Stimulated activated CD8-positive, alpha-beta memory T cell treated with anti-CD3 and anti-CD28 coated beads, Interleukin-2, amount 100 ng/mL, for 1 hour (primary cell): ENCODE measurements at regions not wholly inside any gene's neighbourhood (a gene's known extent, or its start where the extent isn't known, plus 50 kb on each side); places are given as distances from the start of the nearest gene placed in this dataset.

Experiments used
- DNase-seq, 2 donors: peaks; one replicate each; pipeline ENCODE4 v3.0.0-alpha.2; 2020; ENCODE audit warnings: low read depth in 2 of 2

DNA sequence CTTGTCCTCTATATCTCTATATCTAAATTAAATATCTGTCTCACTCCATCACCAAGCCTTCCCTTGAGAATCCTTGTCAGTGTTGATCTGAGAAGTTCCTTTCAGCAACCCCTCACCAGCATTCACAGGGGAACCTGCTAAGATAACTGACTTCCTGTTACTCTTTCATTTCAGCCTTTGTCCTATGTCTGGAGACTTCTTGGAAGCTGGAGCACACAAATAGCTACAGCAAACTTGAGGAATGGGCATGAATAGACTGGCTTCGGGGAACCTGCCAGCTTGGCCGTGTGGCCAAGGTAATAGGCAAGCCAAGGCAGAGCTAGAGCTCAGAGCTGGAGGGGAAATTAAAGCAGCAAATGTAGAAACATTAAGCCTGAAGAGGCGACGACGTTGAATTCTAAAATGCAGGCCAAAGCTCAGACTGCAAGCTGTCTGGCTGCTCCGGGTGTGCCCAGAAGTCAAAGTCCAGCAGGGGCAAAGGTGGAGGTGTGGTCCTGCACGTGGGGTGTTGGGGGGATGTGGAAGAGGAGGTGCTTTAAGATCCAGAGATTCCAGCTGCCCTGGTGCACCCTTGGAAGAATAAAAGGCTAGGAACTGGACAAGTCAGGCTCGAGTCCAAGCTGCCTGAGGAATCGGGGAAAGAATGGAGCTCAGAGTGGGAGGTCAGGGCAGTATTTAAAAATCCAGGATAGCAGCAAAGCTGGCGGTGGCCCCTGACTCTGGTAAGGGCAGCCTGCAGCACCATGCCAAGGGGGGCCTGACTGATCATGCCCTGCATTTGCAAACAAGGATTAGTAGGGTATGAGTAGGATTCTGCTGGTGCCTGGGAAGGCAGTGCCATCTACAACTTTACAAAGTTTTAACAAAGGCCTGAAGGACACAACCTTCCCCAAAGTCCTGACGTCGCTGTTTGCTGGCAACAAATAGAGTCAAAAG, 185.0 kb upstream of the SGK1 start:
- DNase-seq = no peak

DNA sequence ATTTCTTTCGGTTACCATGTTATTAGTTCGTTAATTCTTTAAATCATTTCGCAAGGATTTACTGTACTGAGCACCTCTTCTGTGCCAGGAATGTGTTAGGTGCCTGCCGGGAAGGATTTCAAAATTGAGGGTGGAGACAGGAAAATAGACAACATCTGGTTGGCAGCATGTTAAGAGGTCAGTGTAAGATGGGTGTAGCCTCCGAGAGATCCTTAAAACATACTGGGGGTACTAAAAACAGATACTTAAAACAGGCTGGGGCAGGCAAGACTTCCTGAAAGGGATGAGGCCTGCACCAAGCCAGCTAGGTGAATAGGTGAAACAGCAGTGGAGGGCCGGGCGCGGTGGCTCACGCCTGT, 178.0 kb upstream of the SGK1 start:
- DNase-seq = no peak

DNA sequence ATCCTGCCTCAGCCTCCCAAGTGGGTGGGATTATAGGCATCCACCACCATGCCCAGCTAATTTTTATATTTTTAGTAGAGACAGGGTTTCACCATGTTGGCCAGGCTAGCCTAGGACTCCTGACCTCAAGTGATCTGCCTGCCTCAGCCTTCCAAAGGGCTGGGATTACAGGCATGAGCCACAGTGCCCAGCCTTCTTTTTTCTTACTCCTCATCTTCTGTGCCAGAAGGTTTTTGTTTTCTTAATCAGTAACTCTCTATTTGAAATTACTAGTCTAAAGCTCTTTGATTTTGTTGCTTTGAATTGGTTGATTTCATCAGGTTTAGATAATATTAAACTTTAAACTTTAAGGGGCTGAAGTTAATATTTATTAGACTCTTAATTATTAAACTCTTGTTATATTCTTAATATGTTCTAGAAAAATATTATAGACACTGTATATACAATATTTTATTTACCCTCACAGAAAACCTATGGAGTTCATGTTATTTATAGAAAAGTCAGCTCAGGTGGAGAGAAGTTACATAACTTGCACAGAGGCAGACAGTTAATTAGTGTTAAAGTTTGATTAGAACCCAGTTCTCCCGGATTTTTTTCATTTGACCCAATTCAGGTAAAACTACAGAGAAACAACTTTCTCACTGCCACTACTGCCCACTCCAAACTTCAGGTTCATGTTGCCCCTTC, 177.4 kb upstream of the SGK1 start:
- no peak for DNase-seq

DNA sequence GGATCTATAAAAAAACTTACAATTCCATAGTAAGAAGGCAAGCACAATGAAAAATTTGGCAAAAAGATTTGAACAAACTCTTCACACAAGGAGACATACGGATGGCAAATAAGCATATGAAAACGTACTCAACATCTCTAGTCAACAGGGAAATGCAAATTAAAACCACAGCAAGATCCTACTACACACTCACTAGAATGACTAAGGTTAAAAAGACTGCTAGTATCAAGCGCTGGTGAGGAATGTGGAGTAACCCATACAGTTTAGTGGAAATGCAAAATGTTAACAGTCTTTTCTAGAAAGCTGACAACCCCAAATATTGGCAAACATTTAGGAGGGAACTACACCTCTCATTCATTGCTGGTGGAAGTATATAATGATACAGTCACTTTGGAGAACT, 175.9 kb upstream of the SGK1 start:
- no peak for DNase-seq

DNA sequence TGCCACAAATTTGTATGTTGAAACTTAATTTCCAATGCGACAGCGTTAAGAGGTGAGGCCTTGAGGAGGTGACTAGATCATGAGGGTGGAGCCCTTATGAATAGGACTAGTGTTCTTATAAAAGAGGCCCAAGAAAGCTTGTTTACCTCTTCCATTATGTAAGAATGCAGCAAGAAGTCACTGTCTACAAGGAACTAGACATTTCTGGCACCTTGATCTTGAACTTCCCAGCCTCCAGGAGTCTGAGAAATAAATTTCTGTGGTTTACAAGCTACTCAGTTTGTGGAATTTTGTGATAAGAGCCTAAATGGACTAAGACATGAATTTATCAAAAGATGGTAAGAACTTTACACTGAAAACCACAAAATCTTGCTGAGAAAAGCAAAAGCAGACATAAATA, 173.6 kb upstream of the SGK1 start:
- no peak for DNase-seq

DNA sequence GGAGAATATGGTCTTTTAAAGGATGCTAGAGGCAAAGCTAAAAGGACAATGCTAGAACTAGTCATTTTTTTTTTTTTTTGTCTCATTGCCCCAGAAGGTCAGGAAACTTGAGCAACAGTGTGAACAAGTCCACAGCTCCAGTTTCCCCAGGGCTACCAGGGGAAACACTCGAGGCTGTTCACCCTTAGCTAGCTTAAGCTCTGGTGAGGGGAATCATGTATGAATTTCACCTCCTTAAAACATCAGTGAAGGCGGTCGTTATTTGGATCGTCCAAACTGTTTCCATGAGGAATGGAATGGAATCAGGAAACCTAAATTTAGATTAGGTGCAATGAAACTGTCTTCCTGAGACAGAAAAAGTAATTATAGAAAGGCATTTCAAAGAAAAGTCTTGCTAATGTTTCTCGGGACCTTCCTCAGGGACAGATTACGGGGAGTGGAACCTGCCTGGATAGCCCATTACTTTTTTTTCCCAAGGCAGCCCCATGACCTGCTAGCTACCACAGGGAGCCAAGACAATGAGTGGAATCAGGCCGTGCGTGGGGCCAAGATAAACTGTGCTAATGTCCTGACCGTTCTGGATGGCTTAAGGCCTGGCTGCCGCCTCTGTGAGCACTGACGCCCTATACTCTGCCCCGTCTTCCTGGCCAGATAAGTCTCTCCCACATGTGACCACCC, 164.8 kb upstream of the SGK1 start:
- DNase-seq = no peak

DNA sequence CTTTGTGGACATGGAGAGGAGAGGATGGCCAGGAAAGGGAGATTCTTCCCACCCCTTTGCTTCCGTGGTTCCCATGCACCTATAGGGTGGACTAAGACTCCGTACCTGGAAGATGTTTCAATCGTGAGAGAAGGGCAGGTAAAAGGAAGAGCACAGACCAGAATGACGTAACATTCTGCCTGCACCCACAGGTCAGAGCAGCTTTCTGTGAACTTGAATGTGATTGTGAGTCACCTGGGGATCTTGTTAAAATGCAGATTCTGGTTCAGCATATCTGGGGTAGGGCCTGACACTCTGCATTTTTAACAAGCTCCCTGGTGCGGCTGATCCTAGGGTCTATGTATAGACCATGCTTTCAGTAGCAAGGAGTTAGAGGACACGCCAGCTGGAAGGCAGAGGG, 164.1 kb upstream of the SGK1 start:
- DNase-seq = no peak

DNA sequence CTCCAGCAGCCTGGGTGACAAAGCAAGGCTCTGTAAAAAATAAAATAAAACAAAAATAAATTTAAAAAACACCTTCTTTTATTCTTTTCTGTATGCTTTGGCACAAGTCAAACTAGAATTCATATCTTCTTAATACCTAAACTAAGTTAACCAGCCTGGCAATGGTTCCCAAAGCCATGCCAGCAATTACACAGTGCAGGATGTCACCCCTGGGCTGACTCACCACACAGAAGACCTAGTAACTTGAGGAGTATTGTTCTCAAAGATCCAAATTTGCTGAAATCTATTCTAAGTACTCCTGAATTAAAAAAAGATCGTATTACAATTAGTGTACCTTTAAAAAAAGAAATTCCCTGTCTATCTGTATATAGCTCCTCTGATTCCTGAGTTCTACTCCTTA, 162.7 kb upstream of the SGK1 start:
- DNase-seq = no peak

DNA sequence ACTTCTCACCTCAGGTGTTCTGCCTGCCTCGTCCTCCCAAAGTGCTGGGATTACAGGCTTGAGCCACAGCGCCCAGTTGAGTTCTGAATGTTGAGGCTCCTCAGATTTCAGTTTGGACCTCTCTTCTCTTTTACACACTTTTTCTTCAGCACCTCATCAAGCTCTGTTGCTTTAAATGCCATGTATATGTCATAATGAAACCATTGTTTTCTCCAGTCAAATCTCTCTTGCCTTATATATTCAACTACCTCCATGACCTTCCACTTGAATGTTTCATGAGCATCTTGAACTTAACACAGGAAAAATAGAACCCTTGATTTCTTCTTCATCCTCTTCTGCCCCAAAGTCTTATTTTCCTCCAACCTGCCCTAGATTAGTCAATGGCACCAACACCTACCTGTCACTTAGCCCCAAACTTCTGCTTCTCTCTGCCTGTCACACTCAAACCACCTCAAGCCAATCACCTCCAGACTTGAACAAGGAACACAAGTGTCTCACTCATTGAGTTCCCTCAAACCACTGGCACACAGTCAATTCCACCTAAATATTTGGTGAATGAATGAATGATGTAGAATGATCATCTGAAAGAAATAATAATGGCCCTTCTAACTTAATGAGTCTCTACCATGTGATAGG, 161.0 kb upstream of the SGK1 start:
- no peak for DNase-seq

DNA sequence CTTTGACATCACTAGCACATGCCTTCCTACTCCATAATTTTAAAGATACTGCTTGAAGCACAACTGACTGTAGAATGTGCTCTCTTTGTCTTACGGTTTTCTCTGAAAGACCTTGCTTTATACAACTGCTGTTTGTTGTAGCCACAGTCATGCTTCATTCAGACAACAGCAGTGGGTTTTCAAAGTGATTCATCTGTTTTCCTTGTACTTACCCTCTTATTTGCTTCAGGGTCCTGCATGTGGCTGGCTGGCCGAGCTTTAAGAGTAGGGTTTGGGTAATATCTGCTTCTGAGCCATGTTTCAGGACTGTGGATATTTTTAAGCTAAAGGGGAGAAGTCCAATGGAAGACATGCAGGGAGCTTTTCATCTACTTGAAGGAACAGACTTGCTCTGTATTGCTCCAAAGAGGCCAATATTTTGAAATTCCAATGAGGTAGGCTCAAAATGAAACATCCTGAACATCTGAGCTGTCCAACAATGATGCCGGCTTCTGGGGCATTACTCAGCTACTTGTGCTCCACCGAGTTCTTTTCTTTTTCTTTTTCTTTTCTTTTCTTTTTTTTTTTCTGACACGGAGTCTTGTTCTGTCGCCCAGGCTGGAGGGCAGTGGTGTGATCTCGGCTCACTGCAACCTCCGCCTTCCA, 160.2 kb upstream of the SGK1 start:
- no peak for DNase-seq

DNA sequence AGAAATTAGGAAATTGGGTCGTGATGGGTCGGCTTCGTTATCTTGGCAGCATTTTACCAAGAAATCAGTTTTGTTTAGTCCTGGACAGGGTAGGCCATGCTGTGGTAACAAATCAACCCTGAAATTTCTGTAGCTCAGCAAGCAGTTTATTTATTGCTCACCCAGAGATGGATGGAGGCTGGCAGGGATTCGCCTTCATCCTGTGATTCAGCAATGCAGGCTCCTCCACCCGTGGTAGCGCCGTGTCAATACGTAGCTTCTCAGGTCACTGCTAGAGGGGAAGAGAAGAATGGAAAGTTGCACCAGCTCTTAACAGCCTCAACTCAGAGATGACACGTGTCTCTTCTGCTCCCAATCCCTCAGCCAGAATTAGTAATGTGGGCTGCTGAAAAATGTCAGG, 157.0 kb upstream of the SGK1 start:
- DNase-seq = no peak

DNA sequence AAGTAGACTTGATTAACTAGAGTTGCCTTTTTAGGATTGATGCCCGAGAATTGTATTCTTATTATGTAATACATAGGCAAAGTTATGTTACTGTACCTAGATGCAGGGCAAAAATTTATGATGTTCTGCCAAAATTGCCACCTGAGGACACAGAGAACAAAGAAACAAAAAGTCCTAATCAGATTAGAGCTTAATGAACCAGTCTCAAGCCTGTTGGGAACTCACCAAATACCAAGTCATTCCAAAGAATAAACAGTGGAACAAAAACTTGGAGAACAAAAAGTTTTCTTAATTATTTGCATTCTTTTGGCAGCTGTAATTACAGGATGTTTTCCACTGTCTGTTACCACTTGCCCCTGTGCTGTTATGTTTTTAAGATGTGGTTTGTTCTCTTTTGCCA, 154.7 kb upstream of the SGK1 start:
- no peak for DNase-seq

DNA sequence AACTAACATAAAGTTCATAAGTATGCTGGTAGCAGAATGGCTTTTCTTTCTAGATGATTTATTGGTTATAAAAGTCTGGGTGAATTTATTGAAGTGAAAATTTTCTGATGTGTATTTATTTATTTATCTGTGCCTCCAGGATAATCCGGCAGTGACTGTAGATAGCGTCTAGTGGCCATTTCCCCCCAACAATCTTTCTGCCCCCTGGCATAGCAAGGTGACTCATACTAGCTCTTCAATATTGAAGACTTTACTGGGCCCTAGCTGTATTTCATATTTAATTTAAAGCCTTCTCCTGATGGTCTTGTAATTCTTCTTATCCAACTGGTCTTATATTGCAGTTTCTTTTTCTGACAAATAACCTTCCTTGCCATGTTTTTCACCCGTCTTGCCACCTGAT, 154.1 kb upstream of the SGK1 start:
- DNase-seq = no peak

DNA sequence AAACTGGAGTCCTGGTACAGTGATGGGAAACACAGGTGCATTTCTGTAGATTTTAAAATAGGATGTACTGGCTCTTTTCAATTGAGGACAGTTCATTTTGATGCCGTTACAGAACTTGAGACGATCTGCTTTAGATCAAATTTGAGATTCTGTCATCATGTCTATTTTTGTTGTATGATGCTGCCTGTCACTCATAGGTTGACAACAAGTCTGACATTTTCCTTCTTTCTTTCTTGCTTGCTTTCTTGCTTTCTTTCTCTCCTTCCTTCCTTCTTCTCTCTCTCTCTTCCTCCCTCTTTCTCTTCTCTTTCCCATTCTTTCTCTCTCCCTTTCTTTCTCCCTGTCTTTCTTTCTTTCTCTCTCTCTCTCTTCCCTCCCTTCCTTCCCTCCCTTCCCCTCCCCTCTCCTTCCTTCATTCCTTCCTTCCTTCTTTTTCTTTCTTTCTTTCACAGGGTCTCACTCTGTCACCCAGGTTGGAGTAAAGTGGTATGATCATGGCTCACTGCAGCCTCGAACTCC, 152.6 kb upstream of the SGK1 start:
- DNase-seq = no peak

DNA sequence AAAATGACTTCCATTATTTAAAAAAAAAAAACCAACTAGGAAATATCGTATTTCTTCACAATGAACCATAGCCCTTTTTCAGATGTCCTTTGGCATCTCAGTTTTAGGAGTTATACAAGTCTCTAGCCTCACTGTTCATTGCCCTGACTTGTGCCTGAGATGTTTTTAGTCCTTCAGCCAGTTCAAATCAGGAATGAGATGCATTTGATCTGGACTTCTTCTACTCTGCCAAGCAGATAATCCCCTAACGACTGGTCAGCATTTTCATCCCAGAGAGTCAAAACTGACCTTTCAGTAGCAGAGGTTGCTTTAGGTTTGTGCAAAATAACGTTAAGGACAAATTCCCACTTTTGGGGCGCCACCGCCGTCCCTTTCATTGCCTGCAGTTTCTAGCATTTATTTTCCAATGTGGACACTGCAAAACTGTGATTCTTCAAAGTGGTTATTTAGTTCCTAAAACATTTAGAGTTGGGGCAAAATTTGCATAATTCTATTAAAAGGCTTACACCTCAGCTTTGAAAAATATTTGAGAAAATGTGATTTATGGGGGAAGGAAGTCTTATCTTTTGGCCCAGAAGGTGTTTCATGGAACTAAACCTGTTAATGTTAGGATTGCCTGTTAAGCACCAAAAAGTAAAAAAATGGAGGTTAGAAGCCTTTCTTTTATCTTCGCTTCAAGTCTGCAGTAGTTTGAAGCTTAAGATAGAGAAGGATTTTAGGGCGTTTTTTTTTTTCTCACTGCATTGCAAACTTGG, 152.0 kb upstream of the SGK1 start:
- DNase-seq = no peak

DNA sequence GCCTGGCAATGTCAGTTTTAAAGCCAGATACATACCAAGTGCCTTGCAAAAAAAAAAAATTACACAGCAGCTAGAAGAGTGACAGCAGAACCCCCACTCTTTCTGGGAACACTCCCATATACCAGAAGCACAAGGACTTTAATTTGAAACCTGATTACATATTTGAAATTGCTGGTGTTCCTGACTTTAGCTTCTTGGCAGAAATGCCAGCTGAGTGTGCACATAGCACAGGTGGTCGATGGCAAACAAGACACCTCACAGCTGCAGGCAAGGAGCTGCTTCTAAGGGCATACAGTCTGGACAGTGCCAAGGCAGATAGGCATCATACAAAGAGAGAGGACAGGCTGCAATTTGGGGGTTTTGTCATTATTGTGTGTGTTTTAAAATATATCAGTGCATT, 150.7 kb upstream of the SGK1 start:
- DNase-seq = no peak

DNA sequence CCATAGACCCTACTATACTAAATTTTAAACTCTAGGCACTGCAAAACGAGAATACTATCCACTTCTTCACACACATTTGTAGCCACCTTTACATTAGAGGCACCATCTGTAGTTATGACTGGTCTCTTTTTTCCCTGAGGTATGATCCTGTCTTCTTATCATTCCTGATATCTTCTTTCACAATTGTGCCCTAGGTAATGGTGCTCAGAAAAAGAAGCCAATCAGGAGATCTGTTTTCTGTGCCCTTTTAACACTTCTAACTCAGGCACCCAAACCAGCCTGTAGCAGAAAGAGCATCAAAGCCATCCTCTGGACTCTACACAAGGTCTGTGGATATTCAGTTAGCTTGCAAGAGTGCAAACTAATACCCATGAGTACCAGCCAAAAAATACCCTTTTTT, 149.7 kb upstream of the SGK1 start:
- no peak for DNase-seq

DNA sequence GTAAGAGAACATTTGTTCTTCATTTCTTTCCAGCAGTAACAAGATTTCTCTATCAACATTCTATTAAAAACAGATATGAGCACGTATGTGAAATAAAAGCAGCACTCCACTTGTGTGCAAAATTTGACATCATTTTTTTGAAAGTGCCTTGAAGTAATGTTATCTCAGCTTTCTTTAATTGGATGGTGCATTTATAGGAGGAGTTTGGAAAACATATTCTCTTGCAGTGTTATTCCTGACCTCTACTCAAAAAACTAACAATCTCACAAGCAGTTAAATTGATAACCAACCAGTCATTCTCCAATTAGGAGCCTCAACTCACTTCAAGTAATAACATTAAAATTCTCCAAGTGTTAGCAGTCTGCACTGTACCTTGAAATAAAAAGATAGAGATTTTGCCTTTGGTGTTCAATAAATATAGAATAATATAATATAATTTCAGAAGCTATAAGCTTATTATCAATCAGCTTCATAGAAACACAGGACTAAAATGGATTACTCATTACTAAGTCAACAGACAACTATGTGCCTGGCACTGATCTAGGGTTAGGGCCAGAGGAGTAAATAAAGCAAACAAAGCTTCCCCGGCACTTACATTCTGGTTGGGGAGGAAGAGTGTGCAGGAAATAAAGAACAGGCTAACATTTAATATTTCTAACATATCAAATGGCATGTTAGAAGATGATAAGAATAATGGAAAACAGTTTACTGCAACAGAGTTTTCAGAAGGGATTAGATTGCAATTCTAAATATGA, 149.0 kb upstream of the SGK1 start:
- DNase-seq = no peak

DNA sequence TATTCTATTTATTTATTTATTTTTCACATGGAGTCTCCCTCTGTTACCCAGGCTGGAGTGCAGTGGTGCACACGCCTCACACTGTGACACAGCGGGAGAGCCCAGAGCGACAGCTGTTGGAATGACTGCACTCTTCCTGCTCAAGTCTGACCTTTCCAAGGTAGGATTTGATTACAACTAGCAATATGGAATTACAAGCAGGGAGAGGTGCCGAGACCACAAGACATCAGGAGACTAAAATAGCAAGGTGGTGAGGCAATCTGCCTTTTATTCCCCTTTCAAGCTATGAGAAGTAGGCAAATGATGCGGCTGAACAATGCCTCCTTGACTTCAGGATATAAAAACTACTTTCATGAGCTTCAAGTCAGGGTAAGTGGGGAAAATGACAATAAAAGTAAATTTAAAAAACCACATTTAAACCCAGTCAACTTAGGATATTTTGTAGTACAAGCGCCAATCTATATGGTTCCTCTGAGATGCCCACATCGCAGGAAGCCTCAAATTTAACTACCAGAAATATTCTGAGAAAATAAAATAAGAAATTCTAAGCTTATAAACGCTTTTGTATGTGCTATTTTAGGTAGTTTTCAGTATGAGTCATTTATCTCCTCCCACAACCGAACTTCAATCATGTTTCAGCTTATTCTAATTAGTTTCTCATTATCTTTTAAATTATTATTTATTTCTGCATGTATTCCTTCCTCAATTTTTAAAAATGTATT, 146.9 kb upstream of the SGK1 start:
- no peak for DNase-seq
